SH-SY5Y (cell line): ENCODE measurements at regions not wholly inside any gene's neighbourhood (a gene's known extent, or its start where the extent isn't known, plus 50 kb on each side); places are given as distances from the start of the nearest gene placed in this dataset.

Source experiments
- GATA2 ChIP-seq: IDR thresholded peaks from 2 replicates; pipeline ENCODE4 v1.6.1; 2011; ENCODE audit warnings: mild to moderate bottlenecking, low read depth, low read length
- GATA3 ChIP-seq: IDR thresholded peaks from 2 replicates; pipeline ENCODE4 v1.6.1; 2011; ENCODE audit warnings: low read depth, mild to moderate bottlenecking, low read length, moderate library complexity

GRCh38 chr6:139829576-139829975, 455.1 kb upstream of the CITED2 start:
- TF ChIP-seq GATA2 (no peak), GATA3 (no peak)
